ENCODE measurements at regions not wholly inside any gene's neighbourhood (a gene's known extent, or its start where the extent isn't known, plus 50 kb on each side); places are given as distances from the start of the nearest gene placed in this dataset.

DNA sequence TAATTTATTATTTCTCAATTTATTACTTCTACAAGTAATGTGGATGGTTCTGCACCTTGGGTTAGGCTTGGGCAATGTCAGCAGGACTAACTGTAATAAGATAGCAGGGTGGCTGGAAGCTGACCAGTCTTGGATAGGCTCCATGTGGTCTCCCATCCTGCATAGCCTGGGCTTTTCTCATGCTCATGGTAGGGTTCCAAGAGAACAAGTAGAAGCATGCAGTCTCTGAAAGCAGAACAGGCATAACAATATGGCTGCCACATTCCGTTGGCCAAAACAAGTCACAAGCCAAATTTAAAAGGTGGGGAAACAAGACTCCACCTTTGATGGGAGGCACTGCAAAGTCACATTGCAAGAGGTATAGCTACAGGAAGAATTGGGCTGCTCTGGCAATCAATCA is 98.6 kb upstream of the MDFIC start:
- TF ChIP-seq POLR2A (IDR thresholded peaks at IDR 0.05) = no peak
- TF ChIP-seq, protein P1, sequence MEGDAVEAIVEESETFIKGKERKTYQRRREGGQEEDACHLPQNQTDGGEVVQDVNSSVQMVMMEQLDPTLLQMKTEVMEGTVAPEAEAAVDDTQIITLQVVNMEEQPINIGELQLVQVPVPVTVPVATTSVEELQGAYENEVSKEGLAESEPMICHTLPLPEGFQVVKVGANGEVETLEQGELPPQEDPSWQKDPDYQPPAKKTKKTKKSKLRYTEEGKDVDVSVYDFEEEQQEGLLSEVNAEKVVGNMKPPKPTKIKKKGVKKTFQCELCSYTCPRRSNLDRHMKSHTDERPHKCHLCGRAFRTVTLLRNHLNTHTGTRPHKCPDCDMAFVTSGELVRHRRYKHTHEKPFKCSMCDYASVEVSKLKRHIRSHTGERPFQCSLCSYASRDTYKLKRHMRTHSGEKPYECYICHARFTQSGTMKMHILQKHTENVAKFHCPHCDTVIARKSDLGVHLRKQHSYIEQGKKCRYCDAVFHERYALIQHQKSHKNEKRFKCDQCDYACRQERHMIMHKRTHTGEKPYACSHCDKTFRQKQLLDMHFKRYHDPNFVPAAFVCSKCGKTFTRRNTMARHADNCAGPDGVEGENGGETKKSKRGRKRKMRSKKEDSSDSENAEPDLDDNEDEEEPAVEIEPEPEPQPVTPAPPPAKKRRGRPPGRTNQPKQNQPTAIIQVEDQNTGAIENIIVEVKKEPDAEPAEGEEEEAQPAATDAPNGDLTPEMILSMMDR (IDR thresholded peaks at IDR 0.05) = no peak
